ENCODE measurements at regions not wholly inside any gene's neighbourhood (a gene's known extent, or its start where the extent isn't known, plus 50 kb on each side); places are given as distances from the start of the nearest gene placed in this dataset.
"Not testable (repeated sequence)": the region's sequence is repeated elsewhere in the genome, so short reads cannot be mapped to it uniquely, and the experiment has no call there.

GRCh38 chr12:124706363-124706762 lies 139.0 kb upstream of the NCOR2 start:
- DNase-seq (ENCODE audit: low read depth in 3 of 3): no peak

- no peak for DNase-seq (ENCODE audit: low read depth in 3 of 3)
Measured at GRCh38 chr12:124705545-124706138, 138.2 kb upstream of the NCOR2 start.

- DNase-seq (ENCODE audit: low read depth in 3 of 3): no peak
Measured at GRCh38 chr12:124704619-124705018, 137.2 kb upstream of the NCOR2 start.

DNA sequence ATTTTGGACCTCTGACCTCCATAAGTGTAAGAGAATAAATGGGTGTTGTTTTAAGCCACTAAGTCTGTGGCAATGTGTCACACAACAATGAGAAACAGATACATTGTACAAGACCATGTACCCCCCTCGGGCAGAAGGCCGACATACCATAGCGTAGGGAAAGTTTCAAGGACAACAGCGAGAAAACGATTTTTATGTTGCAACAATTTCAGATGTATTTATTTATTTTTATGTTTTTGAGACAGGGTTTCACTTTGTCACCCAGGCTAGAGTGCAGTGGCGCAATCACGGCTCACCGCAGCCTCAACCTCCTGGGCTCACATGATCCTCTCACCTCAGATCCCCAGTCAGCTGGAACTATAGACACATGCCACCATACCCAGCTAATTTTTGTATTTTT lies 136.4 kb upstream of the NCOR2 start:
- DNase-seq (ENCODE audit: low read depth in 3 of 3): no peak

GRCh38 chr12:124702736-124703135 lies 135.3 kb upstream of the NCOR2 start:
- DNase-seq (ENCODE audit: low read depth in 3 of 3): no peak

DNA sequence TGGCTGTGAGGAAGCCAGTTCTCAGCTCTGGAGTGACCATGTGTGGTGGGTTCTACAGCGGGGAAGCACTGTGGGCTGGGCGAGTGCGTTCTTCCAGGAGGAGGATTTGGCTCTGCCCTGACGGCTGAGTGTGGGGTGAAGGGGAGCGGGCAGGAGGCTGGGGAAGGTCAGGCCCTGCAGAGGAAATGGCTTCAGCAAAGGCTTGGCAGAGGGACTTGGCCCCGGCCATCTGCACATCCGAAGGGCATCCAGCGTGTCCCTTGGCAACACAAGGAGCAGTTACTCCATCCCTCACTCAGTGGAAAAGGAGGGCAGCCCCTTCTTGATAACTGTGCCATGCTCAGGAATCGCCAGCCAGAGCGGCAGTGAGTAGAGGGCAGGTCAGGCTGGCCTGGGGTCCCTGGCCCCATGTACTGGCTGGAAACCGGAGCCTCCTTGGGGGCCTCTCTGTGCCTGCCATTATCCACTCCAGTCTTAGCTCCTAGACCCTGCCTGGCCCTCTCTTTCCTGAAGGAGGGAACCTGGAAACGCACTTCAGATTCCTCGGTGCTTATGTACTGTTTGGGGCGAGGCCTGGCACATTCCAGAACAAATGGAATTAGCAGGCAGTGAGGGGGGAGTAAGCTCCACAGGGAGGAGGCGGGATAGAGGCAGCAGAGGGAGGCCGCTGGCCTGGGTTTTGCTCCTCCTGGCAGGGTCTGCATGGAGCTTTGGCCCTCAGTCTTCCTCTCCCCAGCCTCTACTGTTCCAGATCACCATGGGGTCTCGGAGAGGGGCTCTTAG lies 133.6 kb upstream of the NCOR2 start:
- no peak for DNase-seq (ENCODE audit: low read depth in 3 of 3)

GRCh38 chr12:124699909-124700308 lies 132.5 kb upstream of the NCOR2 start:
- DNase-seq (ENCODE audit: low read depth in 3 of 3): no peak

DNA sequence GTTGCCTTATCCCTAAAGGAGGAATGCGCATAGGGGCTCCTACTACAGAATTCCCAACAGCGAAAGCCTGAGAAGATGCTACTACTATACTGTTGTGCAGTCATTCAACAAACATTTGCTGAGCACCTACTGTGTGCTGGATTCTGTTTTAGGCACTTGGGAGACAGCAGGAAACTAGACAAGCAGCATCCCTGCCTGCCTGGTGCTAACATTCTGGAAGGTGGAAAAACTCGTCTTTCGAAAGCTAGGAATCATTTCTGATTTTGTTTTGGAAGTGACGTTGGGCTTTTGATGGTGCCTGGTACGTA lies 131.5 kb upstream of the NCOR2 start:
- no peak for DNase-seq (ENCODE audit: low read depth in 3 of 3)

- no peak for DNase-seq (ENCODE audit: low read depth in 3 of 3)
Measured at GRCh38 chr12:124698211-124698997, 131.0 kb upstream of the NCOR2 start.

GRCh38 chr12:124697722-124698121 lies 130.3 kb upstream of the NCOR2 start:
- DNase-seq (ENCODE audit: low read depth in 3 of 3): not testable (repeated sequence)

DNA sequence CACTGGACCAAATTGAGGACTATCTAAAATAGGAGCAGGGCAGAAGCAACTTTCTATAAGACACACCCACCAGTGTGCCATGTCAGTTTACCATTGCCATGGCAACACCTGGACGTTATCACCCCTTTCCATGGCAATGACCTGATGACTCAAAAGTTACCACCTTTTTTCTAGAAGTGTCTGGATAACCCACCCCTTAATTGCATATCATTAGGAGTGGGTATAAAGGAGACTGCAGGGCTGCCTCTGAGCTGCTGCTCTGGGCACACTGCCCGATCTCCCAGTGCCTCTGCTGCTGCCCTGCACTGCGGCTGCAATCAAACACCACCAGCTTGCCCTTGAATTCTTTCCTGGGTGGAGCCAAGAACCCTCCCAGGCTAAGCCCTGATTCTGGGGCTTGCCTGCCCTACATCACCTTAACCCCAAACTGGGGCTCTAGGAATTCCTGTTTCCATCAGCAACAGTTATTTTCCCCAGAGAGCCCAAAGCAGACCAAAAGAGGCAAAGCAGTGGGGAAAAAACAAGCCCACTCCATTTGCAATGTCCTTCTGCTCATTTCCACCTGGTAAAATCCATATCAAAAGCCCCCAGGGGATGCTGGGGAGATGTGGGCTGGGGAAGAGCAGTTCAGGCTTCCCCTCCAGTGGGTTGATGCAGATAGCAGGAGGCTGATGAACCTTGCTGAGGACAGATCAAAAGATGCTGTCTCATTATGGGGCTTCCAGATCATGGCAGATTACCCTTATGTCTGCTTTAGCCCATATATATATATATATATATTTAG lies 129.5 kb upstream of the NCOR2 start:
- DNase-seq (ENCODE audit: low read depth in 3 of 3): no peak

DNA sequence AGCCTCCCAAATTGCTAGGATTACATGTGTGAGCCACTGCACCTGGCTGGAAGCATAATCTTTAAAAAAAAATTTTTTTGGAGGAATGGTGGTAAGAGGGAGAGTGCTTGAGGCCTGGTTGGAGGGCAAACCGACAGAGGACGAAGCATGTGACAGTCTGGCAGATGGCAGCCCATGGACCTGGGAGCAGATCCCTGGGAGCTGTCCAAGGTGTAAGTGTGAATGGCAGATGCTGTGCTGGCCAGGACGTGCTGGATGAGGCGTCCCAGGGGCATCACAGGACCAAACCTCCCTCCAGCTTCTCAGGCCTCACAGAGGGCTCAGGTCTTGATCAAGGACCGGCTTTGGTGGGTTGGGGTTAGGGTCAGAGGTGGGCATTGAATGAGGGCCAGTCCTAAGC lies 128.4 kb upstream of the NCOR2 start:
- DNase-seq (ENCODE audit: low read depth in 3 of 3): no peak

GRCh38 chr12:124694846-124695497 lies 127.6 kb upstream of the NCOR2 start:
- no peak for DNase-seq (ENCODE audit: low read depth in 3 of 3)

DNA sequence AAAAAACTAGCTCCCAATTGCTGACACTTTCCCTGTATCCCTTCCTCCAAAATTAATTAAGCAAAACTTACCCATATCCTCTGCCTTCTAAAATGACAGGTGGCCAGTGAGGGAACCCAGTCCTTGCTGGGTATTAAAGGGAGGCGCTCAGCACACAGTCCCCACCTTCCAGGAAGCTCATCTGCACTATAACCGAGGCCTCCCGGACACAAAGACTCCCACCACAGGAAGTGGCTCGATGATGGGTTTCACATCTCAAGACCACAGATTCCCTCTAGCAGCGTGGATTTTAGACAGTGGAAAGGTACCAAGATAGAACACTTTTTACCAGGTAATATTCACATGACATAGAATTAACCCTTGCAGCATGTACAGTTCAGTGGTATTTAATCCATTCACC lies 126.8 kb upstream of the NCOR2 start:
- no peak for DNase-seq (ENCODE audit: low read depth in 3 of 3)

DNA sequence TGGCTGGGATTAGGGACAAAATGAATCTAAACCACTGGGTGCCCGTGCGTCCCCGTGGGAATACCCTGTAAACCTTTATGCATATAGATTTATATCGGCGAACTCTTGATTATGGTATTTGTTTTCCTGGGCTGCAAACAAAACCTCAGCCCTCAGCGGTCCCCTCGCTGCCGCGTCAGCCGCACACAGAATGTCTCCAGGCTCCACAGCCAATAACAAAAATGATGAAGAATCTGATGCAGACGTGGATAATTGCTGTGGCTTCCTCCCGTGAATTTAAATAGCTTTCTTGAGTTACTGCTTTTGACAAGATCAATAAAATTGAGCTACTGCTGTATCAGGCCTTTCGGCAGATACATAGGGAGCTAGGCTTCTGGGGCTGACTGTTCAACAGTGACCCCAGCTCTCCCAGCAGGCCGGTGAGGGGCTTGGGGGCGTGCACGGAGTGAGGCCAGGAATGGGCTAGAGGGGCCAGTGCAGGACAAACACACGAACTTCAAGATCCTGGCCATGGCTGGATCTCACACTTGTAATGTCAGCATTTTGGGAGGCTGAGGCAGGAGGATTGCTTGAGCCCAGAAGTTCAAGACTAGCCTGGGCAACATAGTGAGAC lies 125.8 kb upstream of the NCOR2 start:
- no peak for DNase-seq (ENCODE audit: low read depth in 3 of 3)

- no peak for DNase-seq (ENCODE audit: low read depth in 3 of 3)
Measured at GRCh38 chr12:124692443-124692842, 125.0 kb upstream of the NCOR2 start.

DNA sequence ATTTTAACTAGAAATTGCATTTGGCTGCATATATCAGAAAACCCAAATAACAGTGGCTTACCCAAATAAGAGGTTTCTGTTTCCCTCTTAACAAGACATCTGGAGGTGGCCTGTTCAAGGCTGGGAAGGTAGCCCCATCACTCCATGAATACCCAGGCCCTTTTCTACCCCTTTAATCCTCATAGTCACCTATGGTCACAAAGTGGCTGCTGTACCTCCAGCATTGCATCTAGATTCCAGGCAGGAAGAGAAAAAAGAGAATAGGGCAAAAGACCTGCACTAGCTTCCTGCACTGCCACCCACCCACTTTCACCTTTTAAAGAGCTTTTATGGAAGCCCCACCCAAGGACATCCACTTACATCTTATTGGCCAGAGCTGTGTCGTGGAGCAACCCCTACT lies 124.0 kb upstream of the NCOR2 start:
- no peak for DNase-seq (ENCODE audit: low read depth in 3 of 3)

GRCh38 chr12:124689631-124690030 lies 122.2 kb upstream of the NCOR2 start:
- DNase-seq (ENCODE audit: low read depth in 3 of 3): no peak

GRCh38 chr12:124688356-124688992 lies 121.1 kb upstream of the NCOR2 start:
- DNase-seq (ENCODE audit: low read depth in 3 of 3): no peak

GRCh38 chr12:124687917-124688316 lies 120.5 kb upstream of the NCOR2 start:
- no peak for DNase-seq (ENCODE audit: low read depth in 3 of 3)
